HG02973 (cell line): ENCODE measurements at regions not wholly inside any gene's neighbourhood (a gene's known extent, or its start where the extent isn't known, plus 50 kb on each side); places are given as distances from the start of the nearest gene placed in this dataset.

ENCODE experiments used
- ATAC-seq: cut with Tn5 transposase; IDR thresholded peaks from one replicate; pipeline ENCODE4 v1.9.1; 2021; ENCODE audit warnings: moderate library complexity; ENCODE audit not compliant: unreplicated experiment

DNA sequence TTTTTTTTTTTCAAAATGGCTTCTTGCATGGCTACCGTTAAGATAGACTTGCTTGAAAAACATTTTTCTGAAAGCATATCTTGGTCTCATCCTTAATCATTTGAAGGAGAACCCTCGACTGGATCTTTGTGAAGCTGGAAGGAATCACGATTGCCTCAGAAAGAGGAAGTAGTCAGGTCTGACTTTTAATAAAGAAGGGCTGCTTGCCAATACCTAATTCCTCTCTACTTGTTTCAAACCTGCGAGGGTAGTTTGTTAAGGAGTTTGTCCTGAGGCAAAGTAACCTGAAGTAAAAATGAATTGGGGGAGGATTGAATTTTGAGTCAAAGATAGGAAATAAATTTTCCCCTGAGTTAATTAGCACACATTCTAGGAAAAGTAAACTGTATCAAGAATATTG is 288.1 kb upstream of the MAP3K7 start:
- ATAC-seq = no peak

DNA sequence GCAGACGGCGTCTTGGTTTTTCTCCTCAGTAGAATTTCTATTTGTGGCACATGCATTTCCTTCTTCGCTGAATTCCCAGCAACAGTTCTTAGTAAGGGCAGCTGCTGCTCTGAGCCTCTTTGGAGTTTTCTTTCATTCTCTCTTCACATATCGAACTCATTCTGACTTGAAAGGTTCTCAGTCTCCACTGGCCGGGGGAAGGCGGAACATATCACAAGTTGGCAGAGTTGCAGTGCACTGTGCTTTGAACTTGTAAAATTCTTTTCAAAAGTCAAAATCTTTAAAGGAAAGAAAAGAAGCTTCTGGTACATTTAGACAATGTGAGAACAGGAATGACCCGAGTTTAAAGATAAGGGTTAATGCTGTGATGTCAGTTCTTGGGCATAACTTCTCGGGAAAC is 286.1 kb upstream of the MAP3K7 start:
- ATAC-seq = no peak

DNA sequence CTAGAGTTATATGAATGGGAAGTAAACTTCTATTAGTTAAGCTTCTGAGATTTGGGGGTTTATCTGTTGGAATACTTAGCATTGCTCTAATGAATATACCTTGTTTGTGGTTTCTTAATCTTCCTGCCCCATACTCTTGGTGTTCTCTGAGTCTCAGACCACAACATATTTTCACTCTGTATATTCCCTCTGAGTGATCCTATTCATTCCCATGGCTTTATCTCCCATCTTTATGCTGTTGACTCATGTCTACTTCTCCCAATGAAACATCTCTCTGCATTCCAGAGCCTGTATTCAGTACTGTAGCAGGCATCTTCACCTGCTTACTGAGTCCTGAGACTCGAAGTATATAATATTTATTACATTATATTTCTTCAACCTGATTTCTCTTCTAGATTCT is 283.7 kb upstream of the MAP3K7 start:
- ATAC-seq = no peak

DNA sequence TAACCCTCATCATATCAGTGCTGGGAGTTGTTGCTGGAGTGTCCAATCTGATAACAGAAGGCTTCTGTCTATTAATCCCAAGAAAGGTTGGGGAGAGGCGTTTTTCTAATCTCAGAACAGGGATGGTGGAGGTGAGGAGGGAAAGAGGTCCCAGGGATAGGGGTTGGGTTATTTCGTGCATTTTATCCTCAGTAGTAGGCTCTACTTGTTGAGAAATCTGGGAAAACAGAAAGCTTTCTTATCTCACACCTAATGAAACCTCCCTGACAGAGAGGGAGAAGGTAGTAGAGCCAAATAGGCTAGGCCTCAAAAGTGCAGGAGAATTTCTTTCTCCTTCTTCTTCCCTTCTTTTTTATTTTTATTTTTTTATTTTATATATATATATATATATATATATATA is 281.8 kb upstream of the MAP3K7 start:
- no peak for ATAC-seq

DNA sequence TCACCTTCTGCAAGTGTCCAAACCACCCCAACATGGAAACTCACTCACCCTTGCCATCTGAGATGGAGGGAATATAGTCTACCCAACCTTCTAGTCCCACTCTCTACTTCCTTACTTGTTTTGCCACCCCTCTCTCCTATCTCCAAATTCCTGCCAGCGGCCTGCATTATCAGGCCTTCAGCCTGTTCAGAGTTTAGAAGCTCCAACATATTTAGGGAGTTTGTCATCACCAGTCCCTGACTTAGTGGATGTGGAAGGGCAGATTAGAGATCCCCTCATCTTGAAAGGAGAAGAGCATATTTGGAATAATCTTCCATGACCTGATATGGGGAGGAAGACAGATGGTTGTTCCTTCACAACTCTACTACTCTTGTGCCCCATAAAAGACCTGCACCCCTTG is 281.4 kb upstream of the MAP3K7 start:
- ATAC-seq = no peak

DNA sequence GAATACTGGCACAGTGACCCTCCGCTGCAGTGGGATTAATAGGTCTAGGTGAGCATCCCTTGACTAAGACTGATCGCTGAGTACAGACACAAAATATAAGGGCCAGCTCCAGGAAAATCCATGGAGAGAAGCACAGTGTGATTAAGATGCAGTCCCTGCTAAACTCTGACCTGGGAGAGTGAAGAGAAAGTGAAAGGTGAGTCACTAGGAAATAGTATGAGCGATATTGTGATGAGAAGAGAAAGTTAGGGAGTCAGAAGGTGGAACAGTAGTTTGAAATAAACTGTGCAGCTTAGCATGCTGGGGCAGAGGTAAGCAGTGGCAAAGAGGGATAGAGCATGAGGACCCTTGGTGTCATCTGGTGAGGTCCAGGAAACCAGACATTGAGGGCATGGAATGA is 278.6 kb upstream of the MAP3K7 start:
- ATAC-seq = no peak

DNA sequence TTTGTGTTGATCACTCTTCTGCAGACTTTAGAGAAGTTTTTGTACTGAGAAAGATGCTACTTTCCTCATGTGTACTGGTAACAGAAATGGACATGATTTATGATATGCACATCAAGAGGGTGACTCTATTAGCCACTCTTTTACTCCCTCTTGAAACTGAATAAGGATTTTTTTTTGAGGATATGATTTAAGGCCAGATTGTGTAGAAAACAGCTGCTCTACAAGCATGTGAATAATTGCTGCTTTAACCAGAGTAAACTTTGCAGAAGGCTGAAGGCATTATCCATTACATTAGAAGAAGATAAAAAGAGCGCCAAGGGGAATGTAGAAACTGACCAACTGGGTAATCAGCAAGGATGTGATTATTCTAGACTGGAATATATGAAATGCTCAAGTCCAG is 276.2 kb upstream of the MAP3K7 start:
- no peak for ATAC-seq

DNA sequence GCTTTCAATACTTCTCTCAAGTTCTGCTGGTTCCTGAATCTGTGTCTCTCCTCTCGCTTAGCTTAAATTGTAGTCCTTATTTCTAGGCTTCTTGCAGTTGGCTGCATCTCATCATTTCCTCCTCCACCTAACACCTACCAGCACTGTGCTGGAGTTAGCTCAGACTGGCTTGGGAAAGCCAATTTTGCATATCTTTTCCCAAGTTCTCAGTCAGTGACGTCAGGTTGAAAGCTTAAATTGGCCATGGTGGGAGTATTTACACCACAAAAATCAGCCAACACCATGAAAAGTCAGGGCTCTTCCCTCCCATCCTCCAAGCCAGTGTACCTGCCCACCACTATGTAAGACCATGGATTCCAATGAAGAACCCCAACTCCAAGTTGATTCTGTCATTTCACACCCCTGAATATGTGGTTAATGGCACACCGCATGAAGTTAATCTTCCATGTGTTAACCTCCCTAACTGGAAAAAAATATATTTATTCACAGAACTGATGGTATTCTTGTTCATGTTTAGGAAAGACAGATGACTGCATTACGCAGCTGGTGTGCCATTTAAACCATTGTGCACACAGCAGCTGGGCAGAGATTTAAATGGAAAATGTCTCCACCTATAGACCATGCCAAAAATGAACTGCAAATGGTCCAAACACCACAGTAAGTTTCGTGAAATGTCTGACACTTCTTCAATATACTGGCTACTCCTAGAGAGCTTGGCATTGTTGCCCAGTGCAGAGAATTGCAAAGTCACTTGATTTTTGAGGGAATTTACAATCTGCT is 274.1 kb upstream of the MAP3K7 start:
- no peak for ATAC-seq

DNA sequence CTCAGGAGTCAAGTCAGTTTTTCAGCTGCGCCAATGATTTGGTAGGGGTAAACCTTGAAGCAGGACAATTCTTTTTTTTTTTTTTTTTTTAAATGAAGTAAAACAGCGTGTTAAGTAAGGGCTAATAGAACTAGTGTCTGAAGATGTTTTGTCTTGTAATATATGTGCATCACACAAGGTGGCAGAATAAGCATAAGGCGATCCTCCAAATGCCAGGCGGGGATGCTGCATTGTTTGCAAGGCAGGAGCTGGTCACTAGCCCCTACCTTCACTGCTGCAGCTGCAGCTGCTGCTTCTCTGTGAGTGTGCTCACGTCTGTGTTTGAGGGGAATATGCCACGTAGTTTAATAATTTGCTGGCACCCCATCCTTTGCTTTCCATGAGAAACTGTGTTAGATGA is 272.7 kb upstream of the MAP3K7 start:
- ATAC-seq = no peak

DNA sequence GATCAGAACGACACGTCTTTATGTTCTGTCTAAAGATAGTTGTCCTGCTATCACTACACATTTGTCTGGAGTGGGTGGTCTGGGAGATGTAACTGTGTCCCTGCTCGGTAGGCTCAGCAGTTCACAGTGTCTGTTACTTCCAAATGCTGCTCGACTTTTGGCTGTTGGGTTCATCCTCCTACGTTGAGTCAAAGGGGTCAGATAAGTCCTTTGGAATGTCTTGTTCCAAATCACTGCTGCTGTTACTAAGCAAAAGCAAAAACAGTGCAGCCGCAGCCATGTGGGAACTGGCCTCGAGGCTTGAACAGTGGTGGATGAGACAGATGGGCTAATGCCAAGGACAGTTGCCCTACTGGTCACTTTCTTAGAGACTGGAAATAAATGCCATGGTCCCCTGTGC is 272.2 kb upstream of the MAP3K7 start:
- ATAC-seq = no peak

DNA sequence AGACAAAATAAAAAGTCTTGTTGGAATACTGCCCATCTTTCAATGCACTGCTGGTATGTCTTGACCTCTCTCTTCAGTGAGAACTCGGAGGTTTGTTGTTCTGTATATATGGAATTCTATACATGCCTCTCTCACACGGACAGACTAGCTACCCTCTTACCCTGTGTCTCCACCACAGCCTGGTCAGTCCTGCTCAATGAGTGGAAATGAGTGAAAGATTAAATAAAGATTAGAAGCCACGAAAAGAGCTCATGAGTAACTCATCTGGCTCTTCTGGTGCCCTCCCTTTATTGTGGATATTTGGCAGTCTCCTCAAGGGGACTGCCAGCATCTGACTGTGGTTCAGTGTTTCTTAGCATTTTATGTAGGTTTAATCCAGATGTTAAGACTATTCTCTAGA is 262.8 kb upstream of the MAP3K7 start:
- ATAC-seq = no peak

DNA sequence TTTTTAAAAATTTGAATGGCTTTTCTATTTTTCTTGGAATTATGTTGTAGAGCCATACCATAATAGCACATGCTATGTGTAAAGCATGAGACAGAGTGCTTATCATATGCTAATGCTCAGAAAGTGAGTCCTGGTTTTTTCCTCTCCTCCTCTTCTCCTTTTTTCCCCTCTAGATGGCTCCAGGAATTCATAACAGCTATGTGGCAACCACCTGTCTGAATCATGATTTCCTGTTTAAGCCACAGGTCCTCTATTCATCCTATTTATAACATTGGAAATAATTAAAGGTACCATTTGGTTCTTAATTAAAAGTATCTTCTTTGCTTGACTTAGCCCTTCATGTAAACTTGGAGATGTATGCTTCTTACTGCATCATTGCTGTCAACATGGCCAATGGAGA is 260.0 kb upstream of the MAP3K7 start:
- no peak for ATAC-seq

DNA sequence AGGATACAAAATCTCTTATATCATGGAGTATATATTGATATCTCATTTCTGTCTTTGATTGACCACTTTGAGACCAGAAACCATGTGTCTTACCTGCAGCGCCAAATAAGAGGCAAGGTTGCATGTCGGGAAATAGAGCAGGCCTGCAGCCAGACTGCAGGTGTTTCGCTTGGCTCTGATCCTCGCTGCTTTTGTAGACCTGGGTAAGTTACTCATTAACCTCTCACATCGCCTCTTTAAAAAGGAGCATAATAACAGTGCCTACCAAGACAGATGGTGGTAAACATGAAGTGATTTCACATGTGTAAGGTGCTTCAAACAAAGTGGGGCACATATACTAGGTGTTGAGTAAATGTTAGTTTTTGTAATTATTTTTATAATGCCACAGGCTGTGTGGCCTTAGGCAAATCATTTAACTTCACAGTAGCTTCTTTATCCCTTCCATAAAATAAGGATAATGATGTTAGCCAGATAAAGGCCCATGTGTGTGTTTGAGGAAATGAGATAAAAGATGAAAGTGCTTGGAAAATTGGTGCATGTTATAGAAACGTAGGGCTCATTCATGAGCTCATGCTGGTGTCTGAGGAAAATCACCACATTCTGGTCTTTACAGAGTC is 248.8 kb upstream of the MAP3K7 start:
- ATAC-seq = no peak

DNA sequence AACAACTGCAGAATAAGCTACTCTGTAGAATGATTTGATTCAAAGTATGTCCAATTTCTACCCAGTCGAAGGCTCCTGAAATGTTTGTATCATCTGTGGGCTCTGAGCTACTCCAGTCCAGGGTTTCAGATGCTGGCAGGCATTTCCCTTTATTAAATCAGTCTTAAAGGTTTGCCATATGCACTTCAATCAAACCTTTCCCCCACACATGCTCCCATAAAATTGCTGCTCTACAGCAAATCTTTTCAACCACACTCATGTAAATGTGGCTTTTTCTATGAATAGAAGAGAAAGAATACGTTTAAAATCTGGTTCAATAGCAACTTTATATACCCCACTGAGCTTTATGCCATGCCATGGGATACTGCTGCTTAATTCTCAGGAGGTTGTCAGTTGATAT is 242.4 kb upstream of the MAP3K7 start:
- no peak for ATAC-seq

DNA sequence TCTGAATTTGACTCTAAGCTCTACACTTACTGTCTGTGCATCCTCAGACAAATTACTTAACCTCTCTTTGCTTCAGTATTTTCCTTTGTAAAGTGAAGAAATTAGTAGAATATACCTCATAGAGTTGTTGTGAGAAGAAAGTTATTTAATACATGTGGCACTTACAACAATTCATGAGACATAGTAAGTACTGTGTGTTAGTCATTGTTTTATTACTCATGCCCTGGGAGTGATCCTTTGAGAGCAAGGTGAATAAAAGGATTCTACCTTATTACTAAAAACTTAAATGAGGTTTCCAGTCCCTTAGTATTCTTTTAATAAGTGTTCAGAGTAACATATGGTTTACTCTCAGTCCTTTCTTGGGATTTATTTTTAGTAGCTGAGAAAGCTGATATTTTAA is 233.6 kb upstream of the MAP3K7 start:
- ATAC-seq = no peak

DNA sequence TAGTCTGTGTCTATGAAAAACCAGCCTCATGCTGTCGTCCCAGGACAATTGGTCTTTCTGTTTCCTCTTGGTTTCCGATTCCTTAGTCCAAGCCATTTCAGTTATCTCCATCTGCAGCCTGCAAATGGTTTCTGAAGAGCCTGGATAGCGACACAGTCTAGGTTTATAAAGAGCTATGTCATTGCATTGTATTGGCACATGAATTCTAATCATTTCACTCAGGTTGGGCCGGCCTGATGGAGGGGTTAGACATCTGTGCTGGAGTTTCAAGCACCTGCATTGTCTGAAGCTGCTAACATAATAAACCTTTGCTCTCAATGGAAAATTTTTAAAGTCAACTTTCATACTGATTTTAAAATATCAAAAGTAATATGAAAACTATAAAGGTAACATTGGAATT is 232.6 kb upstream of the MAP3K7 start:
- ATAC-seq = no peak

DNA sequence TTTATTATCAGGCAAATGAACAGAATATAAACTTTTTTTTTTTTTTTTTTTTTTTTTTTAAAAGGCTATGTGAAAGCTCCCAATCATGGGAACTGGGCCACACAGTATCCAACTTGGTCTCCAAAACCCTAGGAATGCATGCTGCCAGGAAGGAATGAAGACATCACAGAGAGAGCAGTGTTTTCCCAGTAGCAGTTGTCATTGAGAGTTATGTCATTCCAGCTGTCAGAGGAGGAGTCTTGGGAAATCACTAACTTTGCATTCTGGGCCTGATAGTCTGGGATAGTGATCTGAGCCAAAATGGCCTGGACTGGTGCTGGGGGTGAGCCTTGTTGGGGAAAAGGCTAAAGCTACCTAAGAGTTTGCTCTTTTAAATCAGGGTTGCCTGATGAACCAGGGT is 231.3 kb upstream of the MAP3K7 start:
- ATAC-seq = no peak

DNA sequence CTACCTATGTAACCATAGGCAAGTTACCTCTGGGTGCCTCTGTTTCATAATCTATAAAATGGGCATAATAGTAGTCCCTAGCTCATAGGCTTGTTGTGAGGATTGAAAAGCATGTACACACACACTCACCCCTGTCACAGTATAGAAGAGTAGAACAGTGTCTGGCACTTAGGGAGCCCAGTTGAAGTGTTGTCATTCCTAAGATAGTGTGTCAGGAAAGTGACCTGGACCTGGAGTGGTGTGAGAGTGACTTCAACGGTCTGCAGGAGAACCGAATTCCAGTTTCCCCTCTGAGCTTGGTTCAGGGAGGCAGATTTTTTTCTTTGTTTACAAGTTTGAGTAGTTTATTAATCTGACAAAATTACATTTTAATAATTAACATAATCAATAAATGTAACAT is 229.9 kb upstream of the MAP3K7 start:
- ATAC-seq = no peak

DNA sequence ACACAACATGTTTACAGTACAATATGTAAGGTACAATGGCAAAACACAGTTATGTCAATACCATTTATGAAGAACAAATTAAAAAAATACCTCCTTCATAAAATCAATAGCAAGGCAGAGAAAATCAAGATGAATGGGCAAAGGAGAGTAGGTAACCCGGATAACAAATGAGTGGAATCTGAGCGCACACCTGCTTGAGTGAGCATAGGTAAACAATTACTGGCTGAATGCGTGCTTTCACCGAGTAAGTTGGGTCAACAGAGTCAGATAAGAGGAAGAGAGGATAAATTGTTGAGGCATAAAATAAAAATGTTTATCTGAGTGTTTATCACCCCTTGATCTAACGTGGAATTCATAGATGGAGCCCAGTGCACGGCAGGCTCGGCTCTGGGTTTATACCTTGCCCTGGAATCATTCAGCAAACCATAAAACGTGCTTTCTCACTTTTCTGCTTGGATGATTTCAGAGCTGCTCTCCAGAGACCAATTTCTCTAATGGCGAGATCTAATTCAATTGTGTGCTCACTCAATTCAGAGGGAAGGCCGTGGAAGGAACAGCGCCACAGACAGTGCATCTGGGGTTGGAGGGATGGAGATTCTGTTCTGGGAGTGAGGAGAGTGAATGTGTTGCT is 224.8 kb upstream of the MAP3K7 start:
- ATAC-seq = no peak

DNA sequence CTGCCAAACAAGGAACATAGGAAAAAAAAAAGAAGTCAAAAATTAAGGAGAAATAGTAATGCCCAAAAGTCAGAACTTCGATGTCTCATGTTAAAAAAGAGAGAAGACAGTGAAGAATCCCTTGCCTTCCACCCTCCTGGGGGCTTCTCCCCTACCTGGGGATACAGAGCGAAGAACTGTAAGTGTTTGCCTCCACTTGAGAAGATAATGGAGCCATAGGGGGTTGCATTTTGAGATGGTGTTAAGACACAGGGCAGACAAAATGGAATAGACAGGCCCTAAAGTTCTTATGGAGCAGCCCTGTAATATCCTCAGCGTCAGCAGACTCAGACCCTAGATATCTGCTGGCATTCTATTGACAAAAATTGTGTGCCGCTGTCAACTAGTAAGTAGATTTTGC is 222.2 kb upstream of the MAP3K7 start:
- no peak for ATAC-seq

DNA sequence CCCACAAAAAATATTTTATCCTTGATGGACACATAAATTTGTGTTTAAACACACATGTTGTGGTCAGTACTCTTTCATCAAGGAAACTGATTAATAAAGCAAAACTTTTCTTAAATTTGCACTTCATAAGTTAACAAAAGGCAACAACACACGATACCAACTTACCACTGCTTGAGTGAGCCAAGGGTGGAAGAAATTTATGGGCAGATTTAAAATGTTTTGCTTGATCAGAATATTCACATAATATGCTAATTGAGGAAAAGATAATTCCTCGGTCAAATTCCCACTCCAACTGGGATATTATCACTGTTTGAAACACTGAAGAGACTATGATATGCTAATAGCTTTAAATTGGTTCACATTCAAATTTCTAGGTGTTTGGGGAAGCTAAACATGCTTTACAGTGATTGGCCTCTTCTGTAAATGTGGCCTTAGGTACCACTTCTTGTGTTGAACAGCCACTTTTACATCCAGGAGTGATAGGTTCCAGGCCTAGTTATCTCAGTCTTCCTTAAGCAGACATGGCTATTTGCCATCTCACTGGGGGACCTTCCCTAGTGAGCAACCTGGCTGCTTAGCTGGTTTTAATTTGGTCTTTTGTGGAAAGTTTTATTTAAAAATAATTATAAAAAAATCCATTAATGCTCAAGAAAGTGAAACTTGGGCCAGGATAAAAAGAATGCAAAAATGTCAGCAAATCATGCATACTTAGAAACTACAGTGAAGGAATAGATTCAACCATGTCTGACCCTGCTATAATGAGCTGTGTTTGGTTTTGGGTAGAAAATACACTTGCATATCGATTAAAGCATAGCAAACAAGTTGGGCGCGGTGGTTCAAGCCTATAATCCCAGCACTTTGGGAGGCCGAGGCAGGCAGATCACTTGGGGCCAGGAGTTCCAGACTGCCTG is 221.2 kb upstream of the MAP3K7 start:
- ATAC-seq = no peak
